DND-41 (cell line): ENCODE measurements at regions not wholly inside any gene's neighbourhood (a gene's known extent, or its start where the extent isn't known, plus 50 kb on each side); places are given as distances from the start of the nearest gene placed in this dataset.

Experiments used
- EZH2 ChIP-seq: IDR thresholded peaks from 3 replicates; pipeline ENCODE4 v1.6.1; 2012; ENCODE audit warnings: borderline replicate concordance, low read depth, mild to moderate bottlenecking, moderate library complexity, low read length, inconsistent platforms; ENCODE audit not compliant: severe bottlenecking
- TF ChIP-seq, protein P1 (sequence below): IDR thresholded peaks from 2 replicates; pipeline ENCODE4 v1.5.1; 2012; ENCODE audit warnings: borderline replicate concordance, low read length, moderate library complexity, mild to moderate bottlenecking; ENCODE audit not compliant: poor library complexity, severe bottlenecking; ENCODE audit errors: extremely low read depth

DNA sequence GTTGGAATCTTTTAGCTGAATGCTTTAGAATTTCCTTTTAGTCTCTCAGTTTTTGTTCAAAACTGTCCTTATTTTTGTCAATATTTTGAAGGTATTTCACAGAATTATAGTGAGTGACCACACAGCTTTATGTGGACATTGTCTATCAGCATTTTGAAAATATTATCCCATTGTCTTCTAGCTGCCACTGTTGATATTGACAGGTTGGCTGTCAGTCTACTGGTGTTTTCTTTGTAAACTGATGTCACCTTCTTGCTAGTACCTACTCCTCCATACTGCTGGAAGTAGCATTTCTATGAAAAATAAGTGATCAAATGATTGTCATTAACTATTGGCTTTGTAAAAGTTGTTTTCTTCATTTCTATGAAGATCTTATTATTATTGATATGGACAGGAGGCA, 256.8 kb downstream of the KLF12 start:
- TF ChIP-seq, protein P1, sequence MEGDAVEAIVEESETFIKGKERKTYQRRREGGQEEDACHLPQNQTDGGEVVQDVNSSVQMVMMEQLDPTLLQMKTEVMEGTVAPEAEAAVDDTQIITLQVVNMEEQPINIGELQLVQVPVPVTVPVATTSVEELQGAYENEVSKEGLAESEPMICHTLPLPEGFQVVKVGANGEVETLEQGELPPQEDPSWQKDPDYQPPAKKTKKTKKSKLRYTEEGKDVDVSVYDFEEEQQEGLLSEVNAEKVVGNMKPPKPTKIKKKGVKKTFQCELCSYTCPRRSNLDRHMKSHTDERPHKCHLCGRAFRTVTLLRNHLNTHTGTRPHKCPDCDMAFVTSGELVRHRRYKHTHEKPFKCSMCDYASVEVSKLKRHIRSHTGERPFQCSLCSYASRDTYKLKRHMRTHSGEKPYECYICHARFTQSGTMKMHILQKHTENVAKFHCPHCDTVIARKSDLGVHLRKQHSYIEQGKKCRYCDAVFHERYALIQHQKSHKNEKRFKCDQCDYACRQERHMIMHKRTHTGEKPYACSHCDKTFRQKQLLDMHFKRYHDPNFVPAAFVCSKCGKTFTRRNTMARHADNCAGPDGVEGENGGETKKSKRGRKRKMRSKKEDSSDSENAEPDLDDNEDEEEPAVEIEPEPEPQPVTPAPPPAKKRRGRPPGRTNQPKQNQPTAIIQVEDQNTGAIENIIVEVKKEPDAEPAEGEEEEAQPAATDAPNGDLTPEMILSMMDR, result no peak
- no peak for TF ChIP-seq EZH2
